Smooth muscle cell (in vitro differentiated cells): ENCODE measurements at regions not wholly inside any gene's neighbourhood (a gene's known extent, or its start where the extent isn't known, plus 50 kb on each side); places are given as distances from the start of the nearest gene placed in this dataset.
A peak's percentile ranks its signal among the peaks of the same experiment; 100 is the strongest.

Experiments used
- DNase-seq: peaks from one replicate; lab custom pipeline; 2025; ENCODE audit not compliant: unreplicated experiment; lab: John Stamatoyannopoulos, UW
- H2AFZ ChIP-seq: fragments of 200-600 bp; sonication (generic); 2 replicates; pipeline ENCODE4 v1.6.0; 2016; ENCODE audit warnings: antibody characterized with exemption, low read depth, mild to moderate bottlenecking
- H3F3A ChIP-seq: fragments of 200-600 bp; sonication (generic); 2 replicates; pipeline ENCODE4 v1.6.0; 2017; ENCODE audit warnings: antibody characterized with exemption, low read depth
- H3K27ac ChIP-seq: fragments of 200-600 bp; sonication (generic); 2 replicates; pipeline ENCODE4 v1.5.1; 2016; ENCODE audit warnings: low read depth, mild to moderate bottlenecking
- H3K27me3 ChIP-seq: fragments of 200-600 bp; sonication (generic); 2 replicates; pipeline ENCODE4 v1.6.1; 2016; ENCODE audit warnings: low read depth, mild to moderate bottlenecking
- H3K36me3 ChIP-seq: fragments of 200-600 bp; sonication (generic); 2 replicates; pipeline ENCODE4 v1.5.1; 2016; ENCODE audit warnings: low read depth
- H3K4me1 ChIP-seq: fragments of 200-600 bp; sonication (generic); 2 replicates; pipeline ENCODE4 v1.5.1; 2016; ENCODE audit warnings: low read depth
- H3K4me2 ChIP-seq: fragments of 200-600 bp; sonication (generic); 2 replicates; pipeline ENCODE4 v1.6.0; 2016; ENCODE audit warnings: mild to moderate bottlenecking
- H3K4me3 ChIP-seq: fragments of 200-600 bp; sonication (generic); 2 replicates; pipeline ENCODE4 v1.5.1; 2016; ENCODE audit warnings: mild to moderate bottlenecking
- H3K79me2 ChIP-seq: fragments of 200-600 bp; sonication (generic); 2 replicates; pipeline ENCODE4 v1.6.0; 2016; ENCODE audit warnings: low read depth, mild to moderate bottlenecking
- H3K9ac ChIP-seq: fragments of 200-600 bp; sonication (generic); 2 replicates; pipeline ENCODE4 v1.6.0; 2016; ENCODE audit warnings: low read depth
- H3K9me3 ChIP-seq: fragments of 200-600 bp; sonication (generic); replicated peaks from 2 replicates; pipeline ENCODE4 v1.5.1; 2016; ENCODE audit warnings: low read depth
- H4K20me1 ChIP-seq: fragments of 200-600 bp; sonication (generic); 2 replicates; pipeline ENCODE4 v1.6.0; 2016; ENCODE audit warnings: low read depth
- CTCF ChIP-seq: fragments of 200-600 bp; sonication (generic); IDR thresholded peaks from 2 replicates; pipeline ENCODE4 v1.5.1; 2017; ENCODE audit warnings: borderline replicate concordance, mild to moderate bottlenecking, antibody characterized with exemption; ENCODE audit not compliant: insufficient read depth, poor library complexity, severe bottlenecking
- WGBS: methylation state at CpG from one replicate; pipeline ENCODE4 v1.1.7; 2016; ENCODE audit warnings: low lambda C conversion rate; 5-methylcytosine and 5-hydroxymethylcytosine counted together

- Histone ChIP-seq H3K4me3 (no peak overlapping the region), H2AFZ (peak overlapping the region; percentile 9), H3K9ac (no peak overlapping the region), H3F3A (no peaks in the 10 kb centered on the region), H3K79me2 (no peaks in the 10 kb centered on the region), H3K9me3 (no peaks in the 10 kb centered on the region), H3K4me2 (peak overlapping the region; percentile 28), H3K27ac (peak overlapping the region; percentile 58), H3K4me1 (peaks cover 6% of the 10 kb centered on the region), H3K36me3 (no peaks in the 10 kb centered on the region), H4K20me1 (no peaks in the 10 kb centered on the region), H3K27me3 (no peaks in the 10 kb centered on the region)
- TF ChIP-seq CTCF, result no peak
- no peak for DNase-seq
- 54% methylated on average over 6 of the region's 6 CpGs for WGBS
Observed at GRCh38 chr4:186781032-186781917, 57.6 kb upstream of the FAT1 start.

GRCh38 chr4:186782302-186782701 is 58.6 kb upstream of the FAT1 start:
- no peak for TF ChIP-seq CTCF
- peak overlapping the region; percentile 58 for H3K27ac ChIP-seq

GRCh38 chr4:186787536-186787935 is 63.9 kb upstream of the FAT1 start:
- H3K27me3 ChIP-seq, result no peaks in the 10 kb centered on the region
- no peaks in the 10 kb centered on the region for H3K79me2 ChIP-seq
- H3K27ac ChIP-seq, result no peak overlapping the region
- H3K9me3 ChIP-seq, result no peaks in the 10 kb centered on the region
- WGBS, result 80% methylated on average over 5 of the region's 5 CpGs
- no peak for DNase-seq
- no peaks in the 10 kb centered on the region for H4K20me1 ChIP-seq
- peaks cover 5% of the 10 kb centered on the region for H3K4me1 ChIP-seq
- H3K4me3 ChIP-seq, result no peak overlapping the region
- TF ChIP-seq CTCF, result no peak
- no peak overlapping the region for H3K9ac ChIP-seq
- H3K4me2 ChIP-seq, result no peak overlapping the region
- H3F3A ChIP-seq, result peaks cover 6% of the 10 kb centered on the region
- no peaks in the 10 kb centered on the region for H3K36me3 ChIP-seq
- no peak overlapping the region for H2AFZ ChIP-seq

More at GRCh38 chr4:186782302-186782701, 58.6 kb upstream of the FAT1 start:
- H4K20me1 ChIP-seq, result no peaks in the 10 kb centered on the region
- no peak overlapping the region for H3K4me3 ChIP-seq
- H3K27me3 ChIP-seq, result no peaks in the 10 kb centered on the region
- H3K4me1 ChIP-seq, result peaks cover 6% of the 10 kb centered on the region
- peak overlapping the region; percentile 28 for H3K4me2 ChIP-seq
- no peaks in the 10 kb centered on the region for H3K36me3 ChIP-seq
- H3K9ac ChIP-seq, result no peak overlapping the region
- H2AFZ ChIP-seq, result peak overlapping the region; percentile 33
- 84% methylated on average over 5 of the region's 5 CpGs for WGBS
- H3F3A ChIP-seq, result no peaks in the 10 kb centered on the region
- DNase-seq, result no peak
- H3K9me3 ChIP-seq, result no peaks in the 10 kb centered on the region
- no peaks in the 10 kb centered on the region for H3K79me2 ChIP-seq

- no peaks in the 10 kb centered on the region for H4K20me1 ChIP-seq
- no peak overlapping the region for H2AFZ ChIP-seq
- no peak overlapping the region for H3K4me3 ChIP-seq
- H3K9me3 ChIP-seq, result no peaks in the 10 kb centered on the region
- no peak overlapping the region for H3K9ac ChIP-seq
- H3K4me2 ChIP-seq, result peak overlapping the region; percentile 10
- 62% methylated on average over 3 of the region's 3 CpGs for WGBS
- peaks cover 5% of the 10 kb centered on the region for H3K4me1 ChIP-seq
- H3K79me2 ChIP-seq, result no peaks in the 10 kb centered on the region
- DNase-seq, result no peak
- no peak for TF ChIP-seq CTCF
- no peaks in the 10 kb centered on the region for H3K27me3 ChIP-seq
- H3F3A ChIP-seq, result peaks cover 6% of the 10 kb centered on the region
- H3K36me3 ChIP-seq, result no peaks in the 10 kb centered on the region
- H3K27ac ChIP-seq, result no peak overlapping the region
Observed at GRCh38 chr4:186789651-186790050, 66.0 kb upstream of the FAT1 start.
